GM18505 (cell line): ENCODE measurements at regions not wholly inside any gene's neighbourhood (a gene's known extent, or its start where the extent isn't known, plus 50 kb on each side); places are given as distances from the start of the nearest gene placed in this dataset.

Experiments
- ATAC-seq: cut with Tn5 transposase; IDR thresholded peaks from one replicate; pipeline ENCODE4 v1.9.1; 2021; ENCODE audit not compliant: unreplicated experiment
- POLR2A ChIP-seq: IDR thresholded peaks from 4 replicates; pipeline ENCODE4 v1.6.1; 2011; ENCODE audit warnings: borderline replicate concordance; ENCODE audit not compliant: insufficient read depth, insufficient read length; ENCODE audit errors: extremely low read depth

DNA sequence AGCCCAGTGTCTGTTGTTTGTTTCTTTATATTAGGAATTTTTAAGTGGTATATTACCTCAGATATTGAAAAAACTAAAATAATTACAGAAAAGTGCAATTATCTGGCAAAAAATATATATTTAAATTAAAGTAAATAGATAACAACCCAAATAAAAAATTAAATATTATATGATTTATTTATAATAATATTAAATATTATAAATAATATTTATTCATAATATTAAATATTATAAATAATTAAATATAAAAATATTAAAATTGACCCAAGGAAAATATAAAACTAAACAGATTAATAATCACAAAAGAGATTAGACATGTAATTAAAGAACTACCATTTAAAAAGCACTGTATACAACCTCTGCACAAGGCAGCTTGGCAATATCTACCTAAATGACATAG, 331.9 kb upstream of the POGK start:
- no peak for TF ChIP-seq POLR2A
- ATAC-seq = no peak

DNA sequence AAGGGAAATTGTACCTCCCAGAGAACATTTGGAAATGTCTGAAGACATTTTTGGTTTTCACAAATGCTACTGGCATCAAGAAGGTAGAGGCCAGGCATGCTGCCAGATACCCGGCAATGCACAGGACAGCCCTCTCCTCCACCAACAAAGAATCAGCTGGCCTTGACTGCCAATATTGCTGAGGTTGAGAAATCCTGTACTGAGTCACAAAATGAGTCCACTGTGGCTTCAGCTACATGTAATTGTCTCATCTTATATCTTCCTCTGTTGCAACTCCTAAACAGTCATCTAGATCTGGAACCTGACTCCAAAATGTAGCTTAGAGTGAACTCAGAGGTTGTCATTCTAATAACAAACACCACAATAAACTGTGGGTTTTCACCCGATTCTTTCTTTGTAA, 327.5 kb upstream of the POGK start:
- no peak for ATAC-seq

DNA sequence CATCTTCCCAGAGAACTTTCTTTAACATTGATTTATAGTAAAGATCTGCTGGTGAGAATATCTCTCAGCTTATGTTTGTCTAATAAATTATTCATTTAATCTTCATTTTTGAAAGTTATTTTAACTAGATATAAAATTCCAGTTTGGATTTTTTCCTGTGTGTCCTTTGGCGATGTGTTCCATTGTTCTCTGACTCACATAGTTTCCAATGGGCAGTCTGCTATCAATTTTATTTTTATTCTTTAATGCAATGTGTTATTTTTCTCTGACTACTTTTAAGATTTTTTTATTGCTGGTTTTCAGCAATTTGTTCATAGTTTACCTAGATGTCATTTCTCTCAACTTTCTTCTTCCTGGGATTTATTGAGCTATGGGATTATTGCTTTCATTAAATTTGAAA, 325.2 kb upstream of the POGK start:
- TF ChIP-seq POLR2A = no peak
- ATAC-seq = no peak

More for the DNA sequence above, 327.5 kb upstream of the POGK start:
- no peak for TF ChIP-seq POLR2A

DNA sequence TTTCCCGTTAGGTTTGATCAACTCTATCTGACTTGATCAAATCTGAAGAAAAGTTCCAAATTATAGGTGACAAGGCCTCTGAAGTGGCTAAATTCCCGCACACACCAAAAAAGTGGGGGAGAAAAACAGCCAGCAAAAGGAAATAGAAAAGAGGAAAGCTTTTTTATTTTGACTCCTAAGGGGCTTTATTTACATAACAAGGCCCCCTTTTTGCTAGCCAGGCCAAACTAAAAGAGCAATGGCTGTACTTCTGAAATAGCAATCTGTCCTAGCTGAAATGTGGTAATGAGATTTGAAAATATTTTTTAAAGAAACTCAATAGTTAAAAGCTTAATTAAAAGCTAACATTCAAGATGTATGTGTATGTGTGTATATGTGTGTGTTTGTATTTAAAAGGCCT, 311.5 kb upstream of the POGK start:
- TF ChIP-seq POLR2A = no peak
- no peak for ATAC-seq

DNA sequence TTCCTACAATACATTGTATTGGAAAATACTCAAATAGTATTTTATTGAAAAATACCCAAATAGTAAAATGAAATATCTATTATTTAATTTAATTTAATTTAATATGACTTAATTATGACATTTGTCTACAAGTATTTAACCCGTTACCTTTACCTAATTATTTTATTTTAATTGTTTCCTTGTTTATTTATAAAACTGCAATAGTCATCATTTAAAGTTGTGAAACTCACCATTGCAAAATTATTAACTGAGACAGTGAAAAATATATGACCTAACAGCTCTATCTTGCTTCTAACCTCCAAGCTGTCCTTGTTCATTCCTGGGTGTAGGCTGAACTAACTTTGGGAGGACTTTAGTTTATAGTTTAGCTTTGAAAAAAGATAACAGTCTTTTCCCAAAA, 300.6 kb upstream of the POGK start:
- no peak for ATAC-seq
- no peak for TF ChIP-seq POLR2A

DNA sequence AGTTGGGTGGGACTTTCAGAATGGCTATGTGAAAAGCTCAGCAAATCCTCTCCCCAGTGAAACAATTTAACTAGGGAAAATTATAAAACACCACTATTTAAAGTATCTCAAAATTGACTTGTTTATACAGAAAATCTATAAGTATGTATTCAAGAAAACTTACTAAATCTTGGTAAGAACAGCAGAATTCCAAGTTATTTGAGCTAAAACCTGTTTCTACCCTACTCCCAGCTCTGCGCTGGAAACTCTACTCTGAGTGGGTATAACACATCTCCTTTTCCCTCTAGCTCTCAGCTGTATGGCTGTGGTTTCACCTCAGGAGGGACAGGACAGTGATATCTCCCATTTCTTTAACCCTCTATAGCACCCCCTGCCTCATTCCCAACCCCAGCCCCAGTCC, 295.2 kb upstream of the POGK start:
- ATAC-seq = no peak
- no peak for TF ChIP-seq POLR2A

DNA sequence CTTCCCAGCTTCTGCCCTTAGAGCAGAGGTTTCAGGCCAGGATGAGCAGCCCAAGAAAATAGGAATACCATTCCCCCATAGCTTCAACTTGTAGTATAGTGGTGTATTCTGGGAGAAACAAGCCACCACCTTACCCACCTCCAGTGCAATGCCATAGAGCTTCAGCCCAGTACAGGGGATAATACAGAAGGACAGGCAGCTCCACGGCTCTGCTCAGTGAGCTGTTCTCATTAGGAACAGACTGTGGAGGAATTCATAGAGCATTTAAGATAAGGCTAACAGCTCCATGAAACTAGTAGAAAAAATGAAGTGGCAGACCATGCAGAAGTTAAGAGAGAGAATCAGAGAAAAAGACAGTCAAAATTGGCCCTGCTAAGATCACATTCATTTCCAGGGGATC, 294.7 kb upstream of the POGK start:
- no peak for ATAC-seq
- no peak for TF ChIP-seq POLR2A

DNA sequence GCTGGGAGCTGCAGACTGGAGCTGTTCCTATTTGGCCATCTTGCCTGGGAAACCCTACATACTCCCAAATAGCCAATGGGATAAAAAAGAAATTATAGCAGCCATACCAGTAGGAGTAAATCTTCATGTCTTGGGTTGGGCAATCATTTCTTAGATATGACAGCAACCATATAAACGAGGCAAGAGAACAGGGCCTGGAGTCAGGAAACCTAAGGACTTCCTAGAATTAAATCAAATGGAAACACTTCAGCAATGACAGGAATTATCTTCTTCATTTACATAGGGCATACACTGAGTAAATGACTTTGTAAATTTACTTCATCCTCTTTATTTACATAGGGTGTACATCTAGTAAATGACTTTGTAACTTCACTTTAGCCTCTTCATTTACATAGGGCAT, 286.6 kb upstream of the POGK start:
- no peak for ATAC-seq
- no peak for TF ChIP-seq POLR2A

DNA sequence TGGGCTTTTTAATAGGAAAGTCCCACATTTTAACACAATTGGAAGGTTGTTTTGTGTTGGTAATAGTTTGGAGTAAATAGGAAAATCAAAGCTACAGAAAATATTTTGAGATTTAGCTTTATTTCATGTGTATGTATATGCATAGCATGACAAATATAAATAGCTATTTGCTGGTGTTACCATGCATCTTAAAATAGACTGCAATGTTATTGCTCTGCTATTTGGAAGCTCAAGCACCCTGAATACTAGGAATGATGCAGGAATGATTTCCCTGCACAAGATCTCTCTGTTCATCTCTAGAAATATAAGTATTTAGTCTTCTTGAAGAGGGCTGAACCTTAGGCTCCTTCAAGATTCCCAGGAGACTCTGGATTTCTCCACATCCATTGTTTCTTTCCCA, 268.3 kb upstream of the POGK start:
- ATAC-seq = no peak
- no peak for TF ChIP-seq POLR2A

DNA sequence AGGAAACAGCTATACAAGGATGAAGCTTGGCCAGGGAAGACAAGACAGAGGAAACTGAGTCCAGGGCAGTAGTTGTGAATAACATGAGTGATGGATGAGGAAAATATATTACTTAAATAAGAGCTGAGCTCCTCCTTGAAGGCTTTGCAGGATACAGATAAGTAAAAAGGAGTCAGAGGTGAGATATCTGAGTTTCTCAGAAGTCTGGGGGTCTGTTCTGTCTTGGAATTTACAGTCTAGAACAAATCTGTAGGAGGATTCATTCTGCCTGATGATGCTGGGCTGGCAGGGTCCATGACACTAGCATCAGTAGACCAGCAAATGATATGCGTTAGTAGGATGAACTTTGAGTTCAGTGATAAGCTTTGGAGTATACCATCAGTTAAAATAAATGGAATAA, 266.1 kb upstream of the POGK start:
- no peak for ATAC-seq
- no peak for TF ChIP-seq POLR2A

DNA sequence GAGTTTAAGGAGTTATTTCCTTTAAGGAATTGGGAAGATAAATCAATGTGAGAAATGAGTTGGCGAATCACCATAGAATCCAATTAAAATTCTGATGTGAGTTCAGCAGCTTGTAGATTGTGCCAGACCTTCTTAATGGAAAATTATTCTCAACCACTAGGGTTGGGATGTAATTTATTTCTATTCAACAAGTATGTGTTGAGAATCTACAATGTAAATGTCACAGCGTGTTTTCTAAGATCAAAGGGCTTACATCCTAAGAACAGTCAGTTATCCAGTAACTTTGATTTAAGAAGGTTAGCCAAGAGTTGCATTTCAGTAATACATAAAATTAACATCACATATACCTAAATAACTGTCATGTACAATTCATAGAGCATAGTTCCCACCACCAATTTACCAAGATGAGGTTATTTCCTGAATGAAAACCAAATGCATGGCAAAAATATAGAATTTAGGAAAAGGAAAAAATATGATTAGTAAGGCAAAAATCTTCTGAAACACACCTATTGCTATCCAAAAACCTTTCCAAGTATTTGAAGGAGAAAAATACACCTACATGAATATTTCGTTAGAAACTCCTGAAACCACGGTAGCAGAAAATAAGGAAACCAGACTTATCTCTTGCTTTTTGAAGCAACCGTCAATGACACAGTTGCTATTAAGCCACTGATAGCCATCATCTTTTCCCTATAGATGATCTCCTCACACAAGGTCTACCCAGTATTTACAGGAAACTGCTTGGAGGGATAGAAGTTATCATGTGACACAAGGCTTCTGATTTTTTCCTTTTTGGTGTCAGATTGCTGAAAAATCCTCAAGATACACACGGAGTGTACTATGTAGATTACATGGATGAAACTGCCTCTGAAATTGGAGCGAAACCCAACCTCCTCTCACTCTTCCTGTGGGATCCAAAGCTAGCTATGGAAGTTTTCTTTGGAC, 259.4 kb upstream of the POGK start:
- TF ChIP-seq POLR2A = no peak
- ATAC-seq = no peak

DNA sequence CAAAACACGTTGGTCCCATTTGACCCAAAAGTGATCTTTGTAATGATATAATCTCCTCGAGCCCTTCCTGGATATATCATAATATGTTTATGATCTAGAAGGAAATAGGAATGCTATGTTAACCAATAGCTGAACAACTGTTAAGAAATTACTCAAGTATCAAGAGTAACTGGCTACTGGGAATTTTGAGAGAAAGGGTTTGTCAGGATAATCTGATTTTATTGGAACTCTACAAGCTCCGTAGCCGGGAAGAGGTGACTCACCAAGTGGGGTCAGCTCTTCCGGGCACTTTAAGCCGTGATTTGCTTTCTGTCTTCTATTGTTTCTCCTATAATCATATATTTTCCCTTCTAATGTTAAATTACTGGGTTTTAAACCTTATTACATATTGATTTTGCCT, 250.5 kb upstream of the POGK start:
- ATAC-seq = no peak
- no peak for TF ChIP-seq POLR2A

DNA sequence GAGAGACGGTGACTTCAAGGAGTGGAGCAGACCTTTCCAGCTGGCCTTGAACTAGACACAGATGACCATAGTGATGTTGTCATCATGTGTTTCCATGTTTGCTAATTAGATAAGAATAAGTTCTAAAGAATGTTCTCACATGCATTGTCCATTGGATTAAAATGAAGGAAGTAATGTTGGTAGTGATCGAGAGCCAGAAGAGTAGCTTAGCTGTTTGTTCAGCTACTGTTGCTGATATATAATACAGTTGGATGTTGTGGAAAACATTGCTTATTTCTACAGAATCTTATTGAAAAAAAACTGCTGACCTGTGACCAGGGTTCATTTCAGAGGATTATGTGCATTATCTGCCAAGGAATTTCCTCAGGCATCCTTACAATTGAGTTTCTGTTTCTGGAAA, 249.1 kb upstream of the POGK start:
- ATAC-seq = no peak
- no peak for TF ChIP-seq POLR2A

DNA sequence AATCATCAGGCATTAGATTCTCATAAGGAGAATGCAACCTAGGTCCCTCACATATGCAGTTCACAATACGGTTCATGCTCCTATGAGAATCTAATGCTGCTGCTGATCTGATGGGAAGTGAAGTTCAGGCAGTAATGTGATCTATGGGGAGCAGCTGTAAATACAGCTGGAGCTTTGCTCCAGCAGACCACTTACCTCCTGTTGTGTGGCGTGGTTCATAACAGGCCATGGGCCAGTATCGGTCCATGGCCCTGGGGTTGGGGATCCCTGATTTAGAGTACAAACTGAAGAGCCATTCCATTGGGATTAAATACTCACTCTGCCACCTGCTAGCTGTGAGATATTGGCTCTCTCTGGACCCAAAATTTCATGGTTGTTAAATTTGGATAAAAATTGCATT, 244.6 kb upstream of the POGK start:
- TF ChIP-seq POLR2A = no peak
- no peak for ATAC-seq
